ENCODE measurements at regions not wholly inside any gene's neighbourhood (a gene's known extent, or its start where the extent isn't known, plus 50 kb on each side); places are given as distances from the start of the nearest gene placed in this dataset.

DNA sequence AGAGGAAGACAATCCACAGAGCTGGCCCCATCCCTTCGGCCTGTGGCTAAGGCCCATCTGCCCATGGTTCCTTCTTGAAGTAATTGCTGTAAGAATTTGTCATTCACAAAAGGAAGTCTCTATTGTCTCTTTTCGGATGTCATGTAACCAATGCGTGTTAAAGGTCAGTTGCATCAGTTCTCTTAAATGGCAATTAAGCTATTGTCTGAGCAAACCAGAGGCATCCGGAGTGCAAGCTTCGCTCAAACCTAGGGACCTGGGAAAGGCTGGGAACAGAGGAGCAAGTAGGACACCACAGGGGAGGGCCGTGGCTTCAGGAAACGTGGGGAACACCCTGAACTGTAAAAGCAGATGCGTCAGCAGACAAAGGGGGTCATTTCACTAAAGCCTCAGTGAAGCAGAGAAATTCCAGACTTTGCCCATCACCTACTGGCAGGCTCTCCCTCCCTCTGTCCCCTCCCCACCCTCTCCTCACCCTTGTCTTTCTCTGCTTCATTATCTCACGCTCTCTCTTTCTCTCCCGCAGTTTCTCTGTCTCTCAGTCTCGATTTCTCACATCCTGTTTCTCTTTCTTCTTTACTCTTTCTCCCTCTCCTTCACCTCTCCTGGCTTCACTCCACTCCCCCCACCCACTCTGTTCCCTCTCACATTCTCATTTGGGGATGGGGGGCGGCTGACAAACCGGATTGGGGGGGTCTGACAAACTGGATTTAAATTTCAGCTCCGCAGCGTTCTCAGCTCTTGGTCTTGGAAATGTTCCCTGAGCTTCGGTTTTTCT lies 204.6 kb upstream of the TNP1 start (continued):
- TF ChIP-seq CREB1 (CRISPR knock-in tag; IDR thresholded peaks at IDR 0.05; ENCODE audit: low read depth), result no peak

DNA sequence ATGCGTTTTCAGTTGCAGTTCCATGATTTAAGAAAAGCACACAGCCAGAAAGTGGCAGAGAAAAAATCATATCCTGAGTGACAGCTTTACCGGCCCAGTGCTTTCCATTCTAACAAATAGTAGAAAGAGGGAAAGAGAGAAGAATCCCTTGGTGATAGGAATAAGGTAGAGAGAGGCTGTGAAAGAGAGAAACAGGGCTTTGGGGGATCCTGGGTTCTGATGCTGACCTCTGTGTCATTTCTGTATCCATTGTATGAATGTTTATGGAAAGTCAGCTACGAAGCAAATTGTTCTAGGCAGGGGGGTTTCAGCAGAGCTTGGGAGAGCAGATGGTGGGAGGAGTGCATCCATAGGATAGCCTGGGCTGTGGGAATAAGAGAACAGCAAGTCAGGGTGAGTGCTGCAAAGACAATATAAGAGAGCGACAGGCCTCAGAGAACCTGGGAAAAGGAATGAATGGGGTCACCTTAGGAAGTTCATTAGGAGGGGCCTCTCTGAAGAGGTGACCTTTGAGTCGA lies 203.4 kb upstream of the TNP1 start:
- H3K4me3 Mint-ChIP-seq, result no peak overlapping the region
- Histone ChIP-seq H2AFZ (no peak overlapping the region), H4K20me1 (replicated peaks; ENCODE audit: insufficient read depth) (no peaks in the 10 kb centered on the region), H3K36me3 (ENCODE audit: insufficient read depth) (no peaks in the 10 kb centered on the region), H3K4me3 (no peak overlapping the region), H3F3A (replicated peaks; ENCODE audit: low read depth) (no peaks in the 10 kb centered on the region), H3K27me3 (ENCODE audit: insufficient read depth) (no peaks in the 10 kb centered on the region), H3K79me2 (replicated peaks; ENCODE audit: insufficient read depth) (no peaks in the 10 kb centered on the region), H3K4me2 (no peak overlapping the region), H3K9me2 (ENCODE audit: insufficient read depth) (0 out of 2 replicates have a peak, but pooled peaks cover 7% of the 10 kb centered on the region), H3K27ac (ENCODE audit: low read depth) (no peak overlapping the region), H3K4me1 (ENCODE audit: insufficient read depth) (peaks cover 12% of the 10 kb centered on the region; the same call in 1 of the 2 replicates)
- DNase-seq (ENCODE audit: low spot score) (no peak), ATAC-seq (no peak)
- TF ChIP-seq EZH2phosphoT487 (IDR thresholded peaks at IDR 0.05; ENCODE audit: unreplicated experiment) (no peak), CREB1 (CRISPR knock-in tag; IDR thresholded peaks at IDR 0.05; ENCODE audit: low read depth) (no peak), POLR2AphosphoS5 (IDR thresholded peaks at IDR 0.05; ENCODE audit: low read depth) (no peak), NANOG (IDR thresholded peaks at IDR 0.05; ENCODE audit: borderline replicate concordance) (no peak), ZNF114 (CRISPR knock-in tag; IDR thresholded peaks at IDR 0.05) (no peak), STAT1 (IDR thresholded peaks at IDR 0.05; ENCODE audit: unreplicated experiment) (no peak), ZNF331 (CRISPR knock-in tag; IDR thresholded peaks at IDR 0.05; ENCODE audit: low read depth) (no peak)
- TF ChIP-seq, protein P1, sequence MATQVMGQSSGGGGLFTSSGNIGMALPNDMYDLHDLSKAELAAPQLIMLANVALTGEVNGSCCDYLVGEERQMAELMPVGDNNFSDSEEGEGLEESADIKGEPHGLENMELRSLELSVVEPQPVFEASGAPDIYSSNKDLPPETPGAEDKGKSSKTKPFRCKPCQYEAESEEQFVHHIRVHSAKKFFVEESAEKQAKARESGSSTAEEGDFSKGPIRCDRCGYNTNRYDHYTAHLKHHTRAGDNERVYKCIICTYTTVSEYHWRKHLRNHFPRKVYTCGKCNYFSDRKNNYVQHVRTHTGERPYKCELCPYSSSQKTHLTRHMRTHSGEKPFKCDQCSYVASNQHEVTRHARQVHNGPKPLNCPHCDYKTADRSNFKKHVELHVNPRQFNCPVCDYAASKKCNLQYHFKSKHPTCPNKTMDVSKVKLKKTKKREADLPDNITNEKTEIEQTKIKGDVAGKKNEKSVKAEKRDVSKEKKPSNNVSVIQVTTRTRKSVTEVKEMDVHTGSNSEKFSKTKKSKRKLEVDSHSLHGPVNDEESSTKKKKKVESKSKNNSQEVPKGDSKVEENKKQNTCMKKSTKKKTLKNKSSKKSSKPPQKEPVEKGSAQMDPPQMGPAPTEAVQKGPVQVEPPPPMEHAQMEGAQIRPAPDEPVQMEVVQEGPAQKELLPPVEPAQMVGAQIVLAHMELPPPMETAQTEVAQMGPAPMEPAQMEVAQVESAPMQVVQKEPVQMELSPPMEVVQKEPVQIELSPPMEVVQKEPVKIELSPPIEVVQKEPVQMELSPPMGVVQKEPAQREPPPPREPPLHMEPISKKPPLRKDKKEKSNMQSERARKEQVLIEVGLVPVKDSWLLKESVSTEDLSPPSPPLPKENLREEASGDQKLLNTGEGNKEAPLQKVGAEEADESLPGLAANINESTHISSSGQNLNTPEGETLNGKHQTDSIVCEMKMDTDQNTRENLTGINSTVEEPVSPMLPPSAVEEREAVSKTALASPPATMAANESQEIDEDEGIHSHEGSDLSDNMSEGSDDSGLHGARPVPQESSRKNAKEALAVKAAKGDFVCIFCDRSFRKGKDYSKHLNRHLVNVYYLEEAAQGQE (IDR thresholded peaks at IDR 0.05; ENCODE audit: unreplicated experiment), result no peak
- TF ChIP-seq, protein P2, sequence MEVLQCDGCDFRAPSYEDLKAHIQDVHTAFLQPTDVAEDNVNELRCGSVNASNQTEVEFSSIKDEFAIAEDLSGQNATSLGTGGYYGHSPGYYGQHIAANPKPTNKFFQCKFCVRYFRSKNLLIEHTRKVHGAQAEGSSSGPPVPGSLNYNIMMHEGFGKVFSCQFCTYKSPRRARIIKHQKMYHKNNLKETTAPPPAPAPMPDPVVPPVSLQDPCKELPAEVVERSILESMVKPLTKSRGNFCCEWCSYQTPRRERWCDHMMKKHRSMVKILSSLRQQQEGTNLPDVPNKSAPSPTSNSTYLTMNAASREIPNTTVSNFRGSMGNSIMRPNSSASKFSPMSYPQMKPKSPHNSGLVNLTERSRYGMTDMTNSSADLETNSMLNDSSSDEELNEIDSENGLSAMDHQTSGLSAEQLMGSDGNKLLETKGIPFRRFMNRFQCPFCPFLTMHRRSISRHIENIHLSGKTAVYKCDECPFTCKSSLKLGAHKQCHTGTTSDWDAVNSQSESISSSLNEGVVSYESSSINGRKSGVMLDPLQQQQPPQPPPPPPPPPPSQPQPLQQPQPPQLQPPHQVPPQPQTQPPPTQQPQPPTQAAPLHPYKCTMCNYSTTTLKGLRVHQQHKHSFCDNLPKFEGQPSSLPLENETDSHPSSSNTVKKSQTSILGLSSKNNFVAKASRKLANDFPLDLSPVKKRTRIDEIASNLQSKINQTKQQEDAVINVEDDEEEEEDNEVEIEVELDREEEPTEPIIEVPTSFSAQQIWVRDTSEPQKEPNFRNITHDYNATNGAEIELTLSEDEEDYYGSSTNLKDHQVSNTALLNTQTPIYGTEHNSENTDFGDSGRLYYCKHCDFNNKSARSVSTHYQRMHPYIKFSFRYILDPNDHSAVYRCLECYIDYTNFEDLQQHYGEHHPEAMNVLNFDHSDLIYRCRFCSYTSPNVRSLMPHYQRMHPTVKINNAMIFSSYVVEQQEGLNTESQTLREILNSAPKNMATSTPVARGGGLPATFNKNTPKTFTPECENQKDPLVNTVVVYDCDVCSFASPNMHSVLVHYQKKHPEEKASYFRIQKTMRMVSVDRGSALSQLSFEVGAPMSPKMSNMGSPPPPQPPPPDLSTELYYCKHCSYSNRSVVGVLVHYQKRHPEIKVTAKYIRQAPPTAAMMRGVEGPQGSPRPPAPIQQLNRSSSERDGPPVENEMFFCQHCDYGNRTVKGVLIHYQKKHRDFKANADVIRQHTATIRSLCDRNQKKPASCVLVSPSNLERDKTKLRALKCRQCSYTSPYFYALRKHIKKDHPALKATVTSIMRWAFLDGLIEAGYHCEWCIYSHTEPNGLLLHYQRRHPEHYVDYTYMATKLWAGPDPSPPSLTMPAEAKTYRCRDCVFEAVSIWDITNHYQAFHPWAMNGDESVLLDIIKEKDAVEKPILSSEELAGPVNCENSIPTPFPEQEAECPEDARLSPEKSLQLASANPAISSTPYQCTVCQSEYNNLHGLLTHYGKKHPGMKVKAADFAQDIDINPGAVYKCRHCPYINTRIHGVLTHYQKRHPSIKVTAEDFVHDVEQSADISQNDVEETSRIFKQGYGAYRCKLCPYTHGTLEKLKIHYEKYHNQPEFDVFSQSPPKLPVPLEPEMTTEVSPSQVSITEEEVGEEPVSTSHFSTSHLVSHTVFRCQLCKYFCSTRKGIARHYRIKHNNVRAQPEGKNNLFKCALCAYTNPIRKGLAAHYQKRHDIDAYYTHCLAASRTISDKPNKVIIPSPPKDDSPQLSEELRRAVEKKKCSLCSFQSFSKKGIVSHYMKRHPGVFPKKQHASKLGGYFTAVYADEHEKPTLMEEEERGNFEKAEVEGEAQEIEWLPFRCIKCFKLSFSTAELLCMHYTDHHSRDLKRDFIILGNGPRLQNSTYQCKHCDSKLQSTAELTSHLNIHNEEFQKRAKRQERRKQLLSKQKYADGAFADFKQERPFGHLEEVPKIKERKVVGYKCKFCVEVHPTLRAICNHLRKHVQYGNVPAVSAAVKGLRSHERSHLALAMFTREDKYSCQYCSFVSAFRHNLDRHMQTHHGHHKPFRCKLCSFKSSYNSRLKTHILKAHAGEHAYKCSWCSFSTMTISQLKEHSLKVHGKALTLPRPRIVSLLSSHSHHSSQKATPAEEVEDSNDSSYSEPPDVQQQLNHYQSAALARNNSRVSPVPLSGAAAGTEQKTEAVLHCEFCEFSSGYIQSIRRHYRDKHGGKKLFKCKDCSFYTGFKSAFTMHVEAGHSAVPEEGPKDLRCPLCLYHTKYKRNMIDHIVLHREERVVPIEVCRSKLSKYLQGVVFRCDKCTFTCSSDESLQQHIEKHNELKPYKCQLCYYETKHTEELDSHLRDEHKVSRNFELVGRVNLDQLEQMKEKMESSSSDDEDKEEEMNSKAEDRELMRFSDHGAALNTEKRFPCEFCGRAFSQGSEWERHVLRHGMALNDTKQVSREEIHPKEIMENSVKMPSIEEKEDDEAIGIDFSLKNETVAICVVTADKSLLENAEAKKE (CRISPR knock-in tag; IDR thresholded peaks at IDR 0.05), result no peak
- TF ChIP-seq, protein P3, sequence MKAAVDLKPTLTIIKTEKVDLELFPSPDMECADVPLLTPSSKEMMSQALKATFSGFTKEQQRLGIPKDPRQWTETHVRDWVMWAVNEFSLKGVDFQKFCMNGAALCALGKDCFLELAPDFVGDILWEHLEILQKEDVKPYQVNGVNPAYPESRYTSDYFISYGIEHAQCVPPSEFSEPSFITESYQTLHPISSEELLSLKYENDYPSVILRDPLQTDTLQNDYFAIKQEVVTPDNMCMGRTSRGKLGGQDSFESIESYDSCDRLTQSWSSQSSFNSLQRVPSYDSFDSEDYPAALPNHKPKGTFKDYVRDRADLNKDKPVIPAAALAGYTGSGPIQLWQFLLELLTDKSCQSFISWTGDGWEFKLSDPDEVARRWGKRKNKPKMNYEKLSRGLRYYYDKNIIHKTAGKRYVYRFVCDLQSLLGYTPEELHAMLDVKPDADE (IDR thresholded peaks at IDR 0.05), result no peak
- no peak overlapping the region; the same call in 1 of the 2 replicates for H3K27ac Mint-ChIP-seq
- peaks cover 3% of the 10 kb centered on the region for H3K27me3 Mint-ChIP-seq (ENCODE audit: insufficient read depth, low read depth, poor library complexity)
- peaks cover 21% of the 10 kb centered on the region for H3K4me1 Mint-ChIP-seq
- peaks cover 7% of the 10 kb centered on the region; the same call in 2 of the 3 replicates for H3K9me3 Mint-ChIP-seq
- H3K36me3 Mint-ChIP-seq (ENCODE audit: low read depth), result no peaks in the 10 kb centered on the region; the same call in 2 of the 3 replicates
